Loucy (cell line): ENCODE measurements at regions not wholly inside any gene's neighbourhood (a gene's known extent, or its start where the extent isn't known, plus 50 kb on each side); places are given as distances from the start of the nearest gene placed in this dataset.

Experiments
- CTCF ChIP-seq: fragments of 200-600 bp; sonication (generic); conservative IDR thresholded peaks from 2 replicates; pipeline ENCODE4 v1.5.1; 2014; ENCODE audit warnings: mild to moderate bottlenecking, antibody characterized with exemption, low read length
- EZH2phosphoT487 ChIP-seq: fragments of 200-600 bp; IDR thresholded peaks from 2 replicates; pipeline ENCODE4 v1.6.1; 2018; ENCODE audit warnings: antibody characterized with exemption, mild to moderate bottlenecking, moderate library complexity, borderline replicate concordance

GRCh38 chr5:118068886-118069285, 919.5 kb downstream of the DTWD2 start:
- TF ChIP-seq CTCF = no peak
- TF ChIP-seq EZH2phosphoT487 = no peak
